Uterus (tissue), 2 donors: ENCODE measurements at regions not wholly inside any gene's neighbourhood (a gene's known extent, or its start where the extent isn't known, plus 50 kb on each side); places are given as distances from the start of the nearest gene placed in this dataset.

Experiments used
- CTCF ChIP-seq, 4 experiments: fragments of 200-600 bp in 2 of 4; fragments of 450-650 bp in 2 of 4; sonication (generic) in 2 of 4; IDR thresholded peaks; one replicate each; pipeline ENCODE4 v1.5.1; 2016 to 2019; ENCODE audit warnings: antibody characterized with exemption in 4 of 4, mild to moderate bottlenecking in 2 of 4, moderate library complexity in 1 of 4
- POLR2A ChIP-seq, 2 donors: fragments of 450-650 bp; IDR thresholded peaks; one replicate each; pipeline ENCODE4 v1.6.1; 2016; ENCODE audit warnings: antibody characterized with exemption in 2 of 2, mild to moderate bottlenecking in 1 of 2, moderate library complexity in 1 of 2

DNA sequence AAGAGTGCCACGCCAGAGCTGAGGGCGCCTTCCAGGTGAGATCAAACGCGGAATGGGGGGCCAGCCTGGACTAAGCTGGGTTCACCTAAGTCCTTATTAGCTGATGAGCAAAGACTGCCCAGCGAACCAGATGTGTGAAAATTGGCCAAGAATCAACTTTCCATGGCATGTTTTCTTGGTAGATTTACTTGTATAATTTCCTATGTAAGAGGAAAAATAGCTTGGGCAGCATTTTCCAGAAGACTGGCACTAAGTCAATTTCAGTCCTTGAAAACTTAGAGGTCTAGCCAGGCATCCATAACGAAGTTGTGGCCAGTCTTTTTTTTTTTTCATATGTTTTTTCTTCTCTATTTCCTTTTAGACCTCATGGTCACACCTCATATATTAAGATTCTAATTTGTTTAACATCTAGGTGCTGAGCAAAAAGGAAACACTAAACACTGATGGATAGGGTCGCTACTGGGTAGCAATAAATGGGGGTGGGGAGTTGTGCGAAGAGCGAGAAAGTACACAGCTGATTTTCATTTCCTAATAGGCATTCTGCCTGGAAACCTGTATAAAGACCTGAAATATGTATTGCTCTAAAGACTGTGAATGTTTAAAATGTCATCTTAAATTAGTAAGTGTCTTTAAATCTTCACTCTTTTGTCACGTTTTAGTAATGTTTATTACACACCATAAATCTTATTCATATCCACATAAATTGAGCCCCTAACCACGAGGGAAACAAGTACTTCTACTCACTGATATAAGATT is 188.8 kb downstream of the CD83 start:
- TF ChIP-seq CTCF (IDR thresholded peaks at IDR 0.05): no peak
- no peak for TF ChIP-seq POLR2A (IDR thresholded peaks at IDR 0.05)
